Raji (cell line): ENCODE measurements at regions not wholly inside any gene's neighbourhood (a gene's known extent, or its start where the extent isn't known, plus 50 kb on each side); places are given as distances from the start of the nearest gene placed in this dataset.

ENCODE experiments used
- POLR2A ChIP-seq: IDR thresholded peaks from 2 replicates; pipeline ENCODE4 v1.6.1; 2011; ENCODE audit warnings: low read depth, low read length, control low read depth; ENCODE audit not compliant: insufficient read depth

DNA sequence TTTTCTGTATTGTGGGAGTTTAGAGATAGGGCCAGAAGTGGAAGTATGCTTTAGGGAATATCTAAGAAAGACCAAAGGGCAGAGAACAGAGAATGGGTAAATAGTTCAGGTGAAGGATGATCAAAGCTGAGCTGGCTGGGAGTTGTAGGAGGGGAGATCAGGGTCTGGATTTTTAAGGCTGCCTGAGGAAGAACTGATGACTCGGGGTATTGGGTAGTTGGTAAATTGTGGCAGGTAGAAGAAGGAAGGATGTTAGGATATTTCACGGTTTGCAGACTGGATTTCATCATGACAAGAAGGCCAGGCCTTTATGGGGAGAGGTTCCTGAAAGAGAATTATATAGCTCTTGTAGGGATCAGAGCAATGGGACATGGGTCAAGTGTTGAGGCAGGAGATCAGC lies 492.9 kb downstream of the UTRN start:
- TF ChIP-seq POLR2A = no peak

DNA sequence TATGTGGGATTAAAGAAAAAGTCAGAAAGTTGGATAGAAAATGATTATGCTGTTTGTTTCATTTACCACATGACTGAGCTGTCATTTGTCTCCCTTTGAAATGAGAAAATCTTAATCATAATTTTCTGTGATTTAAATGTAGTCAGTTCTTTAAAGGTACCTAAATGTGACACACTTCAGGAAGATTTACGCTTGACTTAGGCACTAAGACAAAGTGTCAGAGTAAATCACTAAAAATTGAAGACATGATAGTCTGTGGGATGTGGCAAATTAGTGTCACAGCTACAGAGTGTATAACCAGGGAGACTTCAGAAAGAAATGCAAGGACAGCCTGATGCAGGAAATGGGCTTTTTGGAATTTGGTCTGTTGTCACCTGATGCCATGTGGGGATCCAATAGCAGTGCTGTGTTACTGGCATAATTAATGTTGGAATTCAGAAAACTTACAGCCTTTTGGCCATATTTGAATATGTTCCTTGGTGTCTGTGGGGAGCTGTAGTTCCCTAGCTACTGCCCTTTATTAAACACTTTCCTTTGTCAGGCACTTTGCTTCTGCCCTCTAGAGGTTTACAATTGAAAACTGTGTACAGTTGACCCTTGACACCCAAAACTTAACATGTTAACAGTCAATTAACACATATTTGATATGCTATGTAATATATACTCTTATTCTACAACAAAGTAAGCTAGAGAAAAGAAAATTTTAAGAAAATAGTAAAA lies 493.8 kb downstream of the UTRN start:
- TF ChIP-seq POLR2A = no peak

- no peak for TF ChIP-seq POLR2A
Observed at GRCh38 chr6:144781836-144782235, 496.7 kb downstream of the UTRN start.

- TF ChIP-seq POLR2A = no peak
Observed at GRCh38 chr6:144782634-144783033, 497.5 kb downstream of the UTRN start.

DNA sequence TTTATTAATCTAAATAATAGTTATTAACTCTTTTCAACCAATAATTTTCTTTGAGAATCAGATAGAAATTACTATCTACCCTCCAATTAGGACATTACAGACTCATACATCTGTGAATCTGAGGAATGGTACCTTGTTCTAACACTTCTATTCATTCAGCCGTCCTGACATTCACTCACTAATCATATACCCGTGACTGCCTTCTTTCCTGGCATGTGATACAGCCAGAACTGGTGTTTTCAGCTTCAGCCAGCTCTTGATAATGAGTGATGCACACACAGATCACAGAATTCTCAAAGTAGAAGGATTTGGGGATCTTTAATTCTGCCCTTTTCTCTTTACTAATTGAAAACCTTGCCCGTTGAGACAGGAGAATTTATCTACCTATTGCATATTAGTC lies 499.9 kb downstream of the UTRN start:
- TF ChIP-seq POLR2A = no peak

DNA sequence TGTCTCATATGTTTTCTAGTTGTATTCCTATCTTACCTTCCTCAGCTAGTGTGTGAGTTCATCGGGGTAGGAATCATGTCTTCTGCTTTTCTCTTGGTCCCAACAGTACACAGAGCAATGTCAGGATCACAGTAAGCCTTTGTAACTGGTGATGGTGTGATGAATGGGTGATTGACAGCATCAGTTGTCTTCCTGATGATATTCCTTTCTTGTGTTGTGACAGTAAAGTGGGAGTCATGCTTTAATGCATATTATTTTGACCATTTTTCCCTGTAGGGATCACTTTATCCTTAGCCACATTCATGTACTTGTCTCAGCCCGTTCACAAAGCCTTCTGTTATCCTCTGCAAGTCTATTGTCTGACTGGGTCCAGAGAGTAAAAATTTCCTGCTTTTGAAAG lies 501.7 kb downstream of the UTRN start:
- no peak for TF ChIP-seq POLR2A

DNA sequence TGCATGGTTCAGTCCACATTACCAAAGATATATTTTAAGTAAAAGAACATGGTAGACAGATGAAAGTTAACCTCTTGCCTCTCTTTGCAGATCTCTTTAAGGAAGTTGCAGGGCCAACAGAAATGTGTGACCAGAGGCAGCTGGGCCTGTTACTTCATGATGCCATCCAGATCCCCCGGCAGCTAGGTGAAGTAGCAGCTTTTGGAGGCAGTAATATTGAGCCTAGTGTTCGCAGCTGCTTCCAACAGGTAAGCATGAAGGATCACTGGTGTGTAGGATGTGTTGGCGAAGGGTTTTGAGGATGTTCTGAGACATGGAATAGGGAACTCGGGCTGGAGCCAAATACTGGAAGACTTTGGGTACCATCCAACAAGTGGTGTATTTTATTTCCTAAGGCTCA lies 508.6 kb downstream of the UTRN start:
- TF ChIP-seq POLR2A = no peak

DNA sequence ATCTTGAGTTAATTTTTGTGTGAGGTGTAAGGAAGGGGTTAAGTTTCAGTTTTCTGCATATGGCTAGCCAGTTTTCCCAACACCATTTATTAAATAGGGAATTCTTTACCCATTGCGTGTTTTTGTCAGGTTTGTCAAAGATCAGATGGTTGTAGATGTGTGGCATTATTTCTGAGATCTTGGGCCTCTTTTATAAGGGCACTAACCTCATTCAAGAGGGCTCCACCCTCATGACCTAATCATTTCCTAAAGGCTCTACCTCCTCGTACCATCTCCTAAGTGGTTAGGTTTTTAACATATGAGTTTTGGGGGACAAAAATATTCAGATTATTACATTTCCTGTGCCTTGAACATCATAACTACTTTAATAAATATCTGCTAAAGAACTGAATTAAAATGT lies 510.9 kb downstream of the UTRN start:
- TF ChIP-seq POLR2A = no peak

- no peak for TF ChIP-seq POLR2A
Observed at GRCh38 chr6:144797881-144798589, 512.9 kb downstream of the UTRN start.

GRCh38 chr6:144804246-144804790 lies 519.2 kb downstream of the UTRN start:
- no peak for TF ChIP-seq POLR2A

DNA sequence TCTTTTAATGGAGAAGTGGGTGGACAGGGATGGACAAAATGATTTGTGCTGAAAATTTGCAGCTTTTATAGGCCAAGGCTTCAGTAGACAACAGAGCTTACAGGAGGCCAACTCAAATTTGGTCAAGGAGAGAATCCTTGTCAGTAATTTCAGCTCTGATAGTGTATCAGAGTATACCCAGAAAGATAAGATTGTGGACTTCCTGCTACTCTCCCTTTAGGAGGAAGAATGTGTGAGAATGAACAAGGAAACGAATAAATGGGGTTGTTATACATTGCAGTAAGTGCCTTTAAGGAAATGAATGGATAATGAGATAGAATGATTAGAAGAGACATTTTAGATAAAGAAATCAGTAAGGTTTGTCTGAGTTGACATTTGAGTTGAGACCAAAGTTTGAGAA lies 519.9 kb downstream of the UTRN start:
- TF ChIP-seq POLR2A = no peak

- no peak for TF ChIP-seq POLR2A
Observed at GRCh38 chr6:144806222-144806621, 521.1 kb downstream of the UTRN start.

DNA sequence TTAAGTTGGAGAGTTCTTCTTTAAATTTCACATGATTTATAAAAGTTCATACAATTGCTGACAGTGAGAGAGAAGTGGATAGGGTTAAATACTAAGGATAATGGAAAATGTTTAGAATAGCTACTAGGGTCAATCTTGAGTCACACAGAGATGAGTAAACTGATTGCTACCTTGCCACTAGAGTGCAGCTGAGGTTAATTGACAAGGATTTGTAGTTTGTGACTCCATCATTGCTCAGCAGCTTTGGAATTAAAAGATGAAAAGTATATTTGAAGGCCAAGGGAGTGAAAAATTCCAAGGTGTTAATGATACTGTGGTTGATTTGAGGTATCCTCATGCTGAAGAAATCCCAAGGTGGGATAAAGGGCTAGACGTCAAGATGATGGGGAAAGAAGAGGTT lies 524.0 kb downstream of the UTRN start:
- no peak for TF ChIP-seq POLR2A

DNA sequence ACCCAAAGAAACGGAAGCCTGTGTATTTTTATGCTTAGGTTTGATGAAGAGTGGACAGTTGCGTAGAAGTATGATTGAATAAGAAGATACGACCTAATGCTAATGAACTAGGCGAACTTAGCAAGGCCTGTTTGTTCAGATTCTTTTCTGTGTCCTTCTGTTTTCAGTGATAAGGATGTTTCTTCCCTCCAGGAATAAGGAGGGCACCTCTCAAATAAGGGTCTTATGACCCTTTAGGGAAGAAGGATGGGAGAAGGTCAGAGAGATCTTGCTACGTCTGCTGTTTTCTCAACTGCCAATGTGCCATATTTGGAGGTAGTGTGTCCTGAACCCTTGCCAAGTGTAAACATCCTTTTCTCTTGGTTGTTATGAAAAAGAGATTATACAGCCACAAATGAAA lies 524.8 kb downstream of the UTRN start:
- no peak for TF ChIP-seq POLR2A

DNA sequence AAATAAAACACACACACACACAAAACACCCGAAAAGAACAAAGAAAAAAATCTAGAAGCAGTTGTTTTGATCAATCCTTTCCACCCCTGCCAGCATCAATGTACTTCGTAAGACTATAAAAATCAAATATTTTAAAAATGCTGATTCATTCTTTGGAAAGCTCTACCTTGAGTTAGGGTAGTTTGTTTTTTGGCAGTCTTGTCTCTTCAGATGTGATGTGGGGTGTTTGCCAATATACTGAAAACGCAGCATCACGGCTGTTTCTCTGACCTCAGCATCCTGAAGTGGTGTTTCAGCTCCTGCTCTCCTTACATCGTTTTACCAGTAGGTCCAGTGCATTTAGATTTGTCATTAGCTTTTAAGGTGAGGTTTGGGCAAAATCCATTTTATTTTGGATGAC lies 526.0 kb downstream of the UTRN start:
- no peak for TF ChIP-seq POLR2A

DNA sequence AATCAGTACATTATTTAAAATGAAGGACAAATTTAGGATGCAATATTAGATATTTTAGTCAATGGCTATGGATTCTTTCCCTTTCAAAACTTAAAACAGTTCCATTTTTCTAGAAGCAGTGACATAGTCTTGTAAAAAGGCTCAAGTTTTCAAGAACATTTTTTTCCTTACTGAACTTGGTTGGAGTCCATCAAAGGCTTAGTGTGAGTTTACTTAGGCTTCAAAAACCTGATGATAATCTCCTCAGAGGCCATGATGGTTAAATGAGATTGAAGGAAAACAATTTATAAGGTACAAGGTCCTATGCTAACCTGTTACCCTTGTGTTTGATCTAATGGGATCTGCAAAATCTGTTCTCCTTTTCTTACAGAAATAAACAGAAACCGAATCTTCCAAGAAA lies 531.8 kb downstream of the UTRN start:
- no peak for TF ChIP-seq POLR2A

DNA sequence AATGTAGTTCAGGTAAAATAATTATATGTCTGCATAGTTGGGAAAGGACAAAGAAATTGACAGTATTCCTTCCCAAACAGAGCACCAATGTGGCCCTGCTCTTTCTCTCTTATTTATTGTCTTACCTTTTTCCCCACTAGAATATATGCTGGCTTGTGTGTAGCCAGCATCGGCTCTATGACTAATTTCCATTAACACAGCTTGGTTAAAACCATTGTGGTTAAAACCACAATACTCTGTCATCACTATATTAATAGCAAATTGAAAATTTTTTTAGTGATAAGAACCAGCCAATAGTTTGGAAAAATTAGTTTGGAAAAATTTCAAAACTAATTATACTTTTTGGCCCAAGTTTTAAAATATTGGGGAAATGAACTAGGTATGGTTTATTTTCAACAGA lies 535.1 kb downstream of the UTRN start:
- TF ChIP-seq POLR2A = no peak

DNA sequence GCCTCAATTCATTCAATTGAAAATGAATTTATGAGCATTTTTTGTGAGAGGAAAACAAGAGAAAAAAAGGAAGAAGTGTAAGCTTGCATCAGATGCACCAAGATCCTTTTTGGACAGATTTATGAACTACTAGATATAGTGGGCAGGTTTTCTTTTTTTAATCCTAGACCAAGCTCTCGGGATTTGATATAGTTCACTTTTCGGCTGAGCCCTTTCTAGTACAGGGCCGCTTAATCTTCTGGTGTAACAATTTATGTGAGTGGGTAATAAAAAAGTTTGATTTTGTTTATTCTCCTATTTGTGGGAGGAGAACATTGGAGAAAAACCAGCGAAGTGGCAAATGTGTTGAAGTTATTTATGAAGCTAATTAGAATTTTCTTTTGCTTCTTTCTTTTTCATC lies 538.0 kb downstream of the UTRN start:
- TF ChIP-seq POLR2A = no peak
